Fibroblast of skin of left quadriceps (primary cell): ENCODE measurements at regions not wholly inside any gene's neighbourhood (a gene's known extent, or its start where the extent isn't known, plus 50 kb on each side); places are given as distances from the start of the nearest gene placed in this dataset.
"Not testable (repeated sequence)": the region's sequence is repeated elsewhere in the genome, so short reads cannot be mapped to it uniquely, and the experiment has no call there.

Source experiments
- DNase-seq, 2 experiments: peaks; one replicate each; pipeline ENCODE4 v3.0.0-alpha.2; 2013; ENCODE audit warnings: low read depth in 2 of 2

- no peak for DNase-seq
These were observed 397.6 kb upstream of the TENM3 start for GRCh38 chr4:181845617-181846016.

- no peak for DNase-seq
These were observed 396.3 kb upstream of the TENM3 start for GRCh38 chr4:181846934-181847333.

- no peak for DNase-seq
These were observed 394.8 kb upstream of the TENM3 start for GRCh38 chr4:181848357-181848756.

GRCh38 chr4:181849472-181849871 is 393.7 kb upstream of the TENM3 start:
- no peak for DNase-seq

GRCh38 chr4:181853881-181854511 is 389.2 kb upstream of the TENM3 start:
- no peak for DNase-seq

- DNase-seq = no peak
These were observed 387.9 kb upstream of the TENM3 start for GRCh38 chr4:181855307-181855706.

- DNase-seq = not testable (repeated sequence)
These were observed 385.7 kb upstream of the TENM3 start for GRCh38 chr4:181857471-181857870.

GRCh38 chr4:181858741-181859140 is 384.5 kb upstream of the TENM3 start:
- DNase-seq = no peak

GRCh38 chr4:181859439-181859838 is 383.8 kb upstream of the TENM3 start:
- DNase-seq = no peak

GRCh38 chr4:181860157-181860556 is 383.0 kb upstream of the TENM3 start:
- peak; percentile 93 to 94 for DNase-seq

- DNase-seq = peak; percentile 20
These were observed 382.5 kb upstream of the TENM3 start for GRCh38 chr4:181860668-181861067.

- peak; percentile 51 to 56 for DNase-seq
These were observed 379.3 kb upstream of the TENM3 start for GRCh38 chr4:181863856-181864255.

- peak; percentile 20 to 24 for DNase-seq
These were observed 372.9 kb upstream of the TENM3 start for GRCh38 chr4:181870326-181870725.

GRCh38 chr4:181874602-181875001 is 368.6 kb upstream of the TENM3 start:
- no peak for DNase-seq

- DNase-seq = peak; percentile 29 to 31
These were observed 365.8 kb upstream of the TENM3 start for GRCh38 chr4:181877329-181877848.

GRCh38 chr4:181890031-181890430 is 353.2 kb upstream of the TENM3 start:
- no peak for DNase-seq

- no peak for DNase-seq
These were observed 352.3 kb upstream of the TENM3 start for GRCh38 chr4:181890911-181891310.

- DNase-seq = peak in 1 of 2 experiments; percentile 22
These were observed 346.6 kb upstream of the TENM3 start for GRCh38 chr4:181896614-181897013.

- DNase-seq = peak; percentile 62 to 65
These were observed 345.3 kb upstream of the TENM3 start for GRCh38 chr4:181897935-181898334.

- DNase-seq = not testable (repeated sequence)
These were observed 340.8 kb upstream of the TENM3 start for GRCh38 chr4:181902404-181902803.

- DNase-seq = no peak
These were observed 337.5 kb upstream of the TENM3 start for GRCh38 chr4:181905708-181906107.

- no peak for DNase-seq
These were observed 335.0 kb upstream of the TENM3 start for GRCh38 chr4:181908168-181908567.

GRCh38 chr4:181909368-181909767 is 333.8 kb upstream of the TENM3 start:
- peak; percentile 32 to 34 for DNase-seq

GRCh38 chr4:181911420-181911819 is 331.8 kb upstream of the TENM3 start:
- DNase-seq = peak; percentile 42
